ENCODE measurements at regions not wholly inside any gene's neighbourhood (a gene's known extent, or its start where the extent isn't known, plus 50 kb on each side); places are given as distances from the start of the nearest gene placed in this dataset.
"Not testable (repeated sequence)": the region's sequence is repeated elsewhere in the genome, so short reads cannot be mapped to it uniquely, and the experiment has no call there.

DNA sequence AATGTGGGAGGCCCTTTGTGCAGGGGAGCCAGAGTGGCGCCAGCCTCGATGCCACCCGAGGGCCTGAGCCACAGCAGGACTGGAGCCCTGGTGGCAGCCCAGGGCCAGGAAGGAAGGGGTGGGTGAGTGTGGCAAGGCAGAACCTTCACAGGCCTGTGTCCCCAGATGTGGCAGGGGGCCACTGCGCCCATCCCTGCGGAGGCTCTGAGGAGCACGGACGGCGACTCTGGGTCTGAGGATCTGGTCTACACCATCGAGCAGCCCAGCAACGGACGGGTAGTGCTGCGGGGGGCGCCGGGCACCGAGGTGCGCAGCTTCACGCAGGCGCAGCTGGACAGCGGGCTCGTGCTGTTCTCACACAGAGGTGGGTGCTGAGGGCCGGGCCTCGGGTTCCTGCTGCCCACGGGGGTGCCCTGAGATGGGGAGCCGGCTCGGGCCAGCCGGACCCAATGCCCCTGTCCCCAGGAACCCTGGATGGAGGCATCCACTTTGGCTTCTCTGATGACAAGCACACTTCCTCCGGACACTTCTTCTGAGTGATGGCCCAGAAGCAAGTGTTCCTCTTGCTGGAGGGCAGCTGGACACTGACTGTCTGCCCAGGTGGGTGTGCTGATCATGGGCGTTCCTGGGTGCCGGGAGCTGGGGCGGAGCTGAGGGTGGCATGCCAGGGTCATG is 173.6 kb downstream of the TBC1D2B start:
- TF ChIP-seq, protein P1, sequence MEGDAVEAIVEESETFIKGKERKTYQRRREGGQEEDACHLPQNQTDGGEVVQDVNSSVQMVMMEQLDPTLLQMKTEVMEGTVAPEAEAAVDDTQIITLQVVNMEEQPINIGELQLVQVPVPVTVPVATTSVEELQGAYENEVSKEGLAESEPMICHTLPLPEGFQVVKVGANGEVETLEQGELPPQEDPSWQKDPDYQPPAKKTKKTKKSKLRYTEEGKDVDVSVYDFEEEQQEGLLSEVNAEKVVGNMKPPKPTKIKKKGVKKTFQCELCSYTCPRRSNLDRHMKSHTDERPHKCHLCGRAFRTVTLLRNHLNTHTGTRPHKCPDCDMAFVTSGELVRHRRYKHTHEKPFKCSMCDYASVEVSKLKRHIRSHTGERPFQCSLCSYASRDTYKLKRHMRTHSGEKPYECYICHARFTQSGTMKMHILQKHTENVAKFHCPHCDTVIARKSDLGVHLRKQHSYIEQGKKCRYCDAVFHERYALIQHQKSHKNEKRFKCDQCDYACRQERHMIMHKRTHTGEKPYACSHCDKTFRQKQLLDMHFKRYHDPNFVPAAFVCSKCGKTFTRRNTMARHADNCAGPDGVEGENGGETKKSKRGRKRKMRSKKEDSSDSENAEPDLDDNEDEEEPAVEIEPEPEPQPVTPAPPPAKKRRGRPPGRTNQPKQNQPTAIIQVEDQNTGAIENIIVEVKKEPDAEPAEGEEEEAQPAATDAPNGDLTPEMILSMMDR (IDR thresholded peaks at IDR 0.05 in 8 of 11, conservative IDR thresholded peaks at IDR 0.05 in 3 of 11), result not testable (repeated sequence)
- not testable (repeated sequence) for TF ChIP-seq POLR2A (IDR thresholded peaks at IDR 0.05)
